ENCODE measurements at regions not wholly inside any gene's neighbourhood (a gene's known extent, or its start where the extent isn't known, plus 50 kb on each side); places are given as distances from the start of the nearest gene placed in this dataset.

DNA sequence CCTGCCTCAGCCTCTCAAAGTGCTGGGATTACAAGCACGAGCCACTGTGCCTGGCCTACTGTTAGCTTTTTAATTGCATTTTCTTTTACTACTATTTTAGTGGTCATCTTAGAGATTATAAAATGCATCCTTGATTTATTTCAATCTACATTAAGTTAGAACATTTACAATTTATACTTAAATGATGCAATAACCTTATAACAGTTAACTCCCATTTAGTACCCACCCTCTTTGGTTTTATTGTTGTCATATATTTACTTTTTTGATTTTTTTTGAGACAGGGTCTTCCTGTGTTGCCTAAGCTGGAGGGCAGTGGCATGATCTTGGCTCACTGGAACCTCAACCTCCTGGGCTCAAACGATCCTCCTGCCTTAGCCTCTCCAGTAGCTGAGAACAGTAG lies 77.3 kb downstream of the PPCDC start:
- Histone ChIP-seq H4K8ac (ENCODE audit: low read depth, low read length) (no peak overlapping the region), H3K9ac (ENCODE audit: low read length) (no peak overlapping the region), H3K18ac (ENCODE audit: low read length) (no peak overlapping the region), H2AK5ac (ENCODE audit: low read length) (no peak overlapping the region), H3K27me3 (ENCODE audit: insufficient read depth, low read length) (no peaks in the 10 kb centered on the region), H3K4me3 (ENCODE audit: low read depth, low read length) (no peak overlapping the region), H3K79me2 (ENCODE audit: control insufficient read depth, insufficient read depth, low read length, poor library complexity) (no peaks in the 10 kb centered on the region), H3K79me1 (ENCODE audit: low read length) (peaks cover 9% of the 10 kb centered on the region), H4K91ac (ENCODE audit: low read depth, low read length) (no peak overlapping the region), H3K4ac (ENCODE audit: low read depth, low read length) (no peak overlapping the region), H3K36me3 (ENCODE audit: control insufficient read depth in 1 of 2, insufficient read depth in 2 of 2, low read length in 2 of 2) (no peaks in the 10 kb centered on the region), H2BK120ac (ENCODE audit: insufficient read depth, low read length, poor library complexity) (no peak overlapping the region), H3K9me3 (ENCODE audit: insufficient read depth, low read depth, low read length) (peaks cover 1% of the 10 kb centered on the region), H3K23ac (ENCODE audit: low read length) (no peak overlapping the region), H2BK12ac (ENCODE audit: low read length) (no peak overlapping the region), H2AFZ (ENCODE audit: insufficient read depth, low read length, poor library complexity) (no peak overlapping the region), H3K27ac (ENCODE audit: low read depth, low read length) (no peak overlapping the region), H4K12ac (ENCODE audit: low read depth, low read length) (no peak overlapping the region), H3K4me1 (ENCODE audit: control insufficient read depth in 1 of 2, insufficient read depth in 2 of 2, low read length in 2 of 2) (peaks cover 7 to 9% of the 10 kb centered on the region in 2 experiments), H3K14ac (ENCODE audit: low read length) (no peak overlapping the region), H2BK5ac (ENCODE audit: low read depth, low read length, poor library complexity) (no peak overlapping the region), H3K4me2 (ENCODE audit: low read length) (no peak overlapping the region)
- DNase-seq: no peak
- no CpG with 5 or more reads among the region's 2 CpGs for WGBS (ENCODE audit: extremely low coverage, insufficient coverage, insufficient read length)

DNA sequence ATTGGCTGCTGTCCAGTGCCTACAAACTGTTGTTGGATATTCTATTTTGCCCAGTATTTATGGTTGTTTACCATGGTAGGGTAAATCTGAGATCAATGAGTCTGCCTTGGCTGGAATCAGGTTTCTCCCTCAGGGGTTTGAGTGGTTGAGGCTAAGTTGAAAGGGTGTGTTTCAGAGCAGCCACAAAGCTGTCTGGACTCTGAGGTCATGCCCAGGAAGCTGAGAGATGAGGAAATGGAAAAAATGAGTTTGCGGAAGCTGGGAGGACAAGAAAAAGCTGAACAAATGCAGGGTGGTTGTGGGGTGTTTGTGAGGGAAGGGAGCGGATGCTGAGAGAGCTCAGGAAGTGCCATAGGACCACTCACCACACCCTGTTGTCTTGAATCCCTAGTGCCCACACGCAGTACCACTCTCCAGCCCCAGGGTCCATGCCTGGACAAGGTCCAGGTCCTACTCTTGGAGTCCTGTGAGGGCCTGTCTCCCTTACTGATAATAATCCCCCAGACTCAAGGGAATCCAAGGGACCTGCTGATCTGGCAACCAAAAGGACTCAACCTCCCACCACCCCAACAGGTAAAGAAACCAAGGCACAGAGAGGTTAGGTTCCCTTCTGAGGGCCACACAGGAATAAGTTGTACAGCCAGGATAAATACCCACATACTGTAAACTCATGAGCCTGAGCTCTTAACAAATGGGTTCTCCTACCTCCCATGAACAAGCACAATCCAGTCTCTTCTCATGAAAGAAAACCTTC lies 81.6 kb downstream of the PPCDC start:
- peak overlapping the region; percentile 25 for H2AK5ac ChIP-seq (ENCODE audit: low read length)
- peaks cover 2% of the 10 kb centered on the region for H3K9me3 ChIP-seq (ENCODE audit: insufficient read depth, low read depth, low read length)
- H3K79me2 ChIP-seq (ENCODE audit: control insufficient read depth, insufficient read depth, low read length, poor library complexity): no peaks in the 10 kb centered on the region
- H3K79me1 ChIP-seq (ENCODE audit: low read length): peaks cover 11% of the 10 kb centered on the region
- no peaks in the 10 kb centered on the region for H3K36me3 ChIP-seq (ENCODE audit: control insufficient read depth in 1 of 2, insufficient read depth in 2 of 2, low read length in 2 of 2)
- H2BK5ac ChIP-seq (ENCODE audit: low read depth, low read length, poor library complexity): peak overlapping the region; percentile 60
- H3K4me1 ChIP-seq (ENCODE audit: control insufficient read depth in 1 of 2, insufficient read depth in 2 of 2, low read length in 2 of 2): peaks cover 7 to 12% of the 10 kb centered on the region in 2 experiments
- no peak overlapping the region for H3K4me2 ChIP-seq (ENCODE audit: low read length)
- H3K14ac ChIP-seq (ENCODE audit: low read length): peak overlapping the region; percentile 74
- H2BK120ac ChIP-seq (ENCODE audit: insufficient read depth, low read length, poor library complexity): peak overlapping the region; percentile 58
- H3K18ac ChIP-seq (ENCODE audit: low read length): peak overlapping the region; percentile 68
- no peaks in the 10 kb centered on the region for H3K27me3 ChIP-seq (ENCODE audit: insufficient read depth, low read length)
- DNase-seq: peak; percentile 81 to 97
- H3K23ac ChIP-seq (ENCODE audit: low read length): no peak overlapping the region
- WGBS (ENCODE audit: extremely low coverage, insufficient coverage, insufficient read length): no CpG with 5 or more reads among the region's 3 CpGs
- H3K9ac ChIP-seq (ENCODE audit: low read length): no peak overlapping the region
- peak overlapping the region; percentile 59 for H3K4ac ChIP-seq (ENCODE audit: low read depth, low read length)
- peak overlapping the region; percentile 36 for H3K27ac ChIP-seq (ENCODE audit: low read depth, low read length)
- peak overlapping the region; percentile 14 for H2AFZ ChIP-seq (ENCODE audit: insufficient read depth, low read length, poor library complexity)
- no peak overlapping the region for H3K4me3 ChIP-seq (ENCODE audit: low read depth, low read length)
- H4K8ac ChIP-seq (ENCODE audit: low read depth, low read length): peak overlapping the region; percentile 69
- H4K12ac ChIP-seq (ENCODE audit: low read depth, low read length): peak overlapping the region; percentile 13
- peak overlapping the region; percentile 76 for H2BK12ac ChIP-seq (ENCODE audit: low read length)
- peak overlapping the region; percentile 85 for H4K91ac ChIP-seq (ENCODE audit: low read depth, low read length)

DNA sequence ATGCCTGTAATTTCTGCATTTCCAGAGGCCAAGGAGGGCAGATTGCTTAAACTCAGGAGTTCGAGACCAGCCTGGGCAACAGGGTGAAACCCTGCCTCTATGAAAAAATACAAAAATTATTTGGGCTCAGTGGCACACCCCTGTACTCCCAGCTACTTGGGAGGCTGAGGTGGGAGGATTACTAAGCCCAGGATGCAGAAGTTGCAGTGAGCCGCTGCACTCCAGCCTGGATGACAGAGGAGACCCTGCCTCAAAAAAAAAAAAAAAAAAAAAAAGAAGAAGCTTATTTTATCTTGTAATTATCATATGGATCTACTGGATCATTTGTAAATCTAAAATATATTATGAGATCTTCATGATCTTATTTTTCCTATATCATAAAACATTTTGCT lies 84.1 kb downstream of the PPCDC start:
- no peaks in the 10 kb centered on the region for H3K36me3 ChIP-seq (ENCODE audit: control insufficient read depth in 1 of 2, insufficient read depth in 2 of 2, low read length in 2 of 2)
- H3K9me3 ChIP-seq (ENCODE audit: insufficient read depth, low read depth, low read length): peaks cover 2% of the 10 kb centered on the region
- H4K12ac ChIP-seq (ENCODE audit: low read depth, low read length): no peak overlapping the region
- H3K23ac ChIP-seq (ENCODE audit: low read length): no peak overlapping the region
- H3K4me1 ChIP-seq (ENCODE audit: control insufficient read depth in 1 of 2, insufficient read depth in 2 of 2, low read length in 2 of 2): peaks cover 7 to 12% of the 10 kb centered on the region in 2 experiments
- no peak overlapping the region for H3K4me2 ChIP-seq (ENCODE audit: low read length)
- no CpG with 5 or more reads among the region's 2 CpGs for whole genome bisulfite sequencing (ENCODE audit: extremely low coverage, insufficient coverage, insufficient read length)
- H3K4ac ChIP-seq (ENCODE audit: low read depth, low read length): no peak overlapping the region
- no peak overlapping the region for H3K14ac ChIP-seq (ENCODE audit: low read length)
- no peak for DNase-seq
- H4K8ac ChIP-seq (ENCODE audit: low read depth, low read length): no peak overlapping the region
- H3K4me3 ChIP-seq (ENCODE audit: low read depth, low read length): no peak overlapping the region
- no peaks in the 10 kb centered on the region for H3K79me2 ChIP-seq (ENCODE audit: control insufficient read depth, insufficient read depth, low read length, poor library complexity)
- peaks cover 11% of the 10 kb centered on the region for H3K79me1 ChIP-seq (ENCODE audit: low read length)
- no peak overlapping the region for H3K18ac ChIP-seq (ENCODE audit: low read length)
- no peak overlapping the region for H2AFZ ChIP-seq (ENCODE audit: insufficient read depth, low read length, poor library complexity)
- no peak overlapping the region for H3K9ac ChIP-seq (ENCODE audit: low read length)
- no peak overlapping the region for H4K91ac ChIP-seq (ENCODE audit: low read depth, low read length)
- no peak overlapping the region for H2BK120ac ChIP-seq (ENCODE audit: insufficient read depth, low read length, poor library complexity)
- no peak overlapping the region for H2AK5ac ChIP-seq (ENCODE audit: low read length)
- H3K27me3 ChIP-seq (ENCODE audit: insufficient read depth, low read length): no peaks in the 10 kb centered on the region
- H3K27ac ChIP-seq (ENCODE audit: low read depth, low read length): no peak overlapping the region
- no peak overlapping the region for H2BK12ac ChIP-seq (ENCODE audit: low read length)
- H2BK5ac ChIP-seq (ENCODE audit: low read depth, low read length, poor library complexity): no peak overlapping the region

DNA sequence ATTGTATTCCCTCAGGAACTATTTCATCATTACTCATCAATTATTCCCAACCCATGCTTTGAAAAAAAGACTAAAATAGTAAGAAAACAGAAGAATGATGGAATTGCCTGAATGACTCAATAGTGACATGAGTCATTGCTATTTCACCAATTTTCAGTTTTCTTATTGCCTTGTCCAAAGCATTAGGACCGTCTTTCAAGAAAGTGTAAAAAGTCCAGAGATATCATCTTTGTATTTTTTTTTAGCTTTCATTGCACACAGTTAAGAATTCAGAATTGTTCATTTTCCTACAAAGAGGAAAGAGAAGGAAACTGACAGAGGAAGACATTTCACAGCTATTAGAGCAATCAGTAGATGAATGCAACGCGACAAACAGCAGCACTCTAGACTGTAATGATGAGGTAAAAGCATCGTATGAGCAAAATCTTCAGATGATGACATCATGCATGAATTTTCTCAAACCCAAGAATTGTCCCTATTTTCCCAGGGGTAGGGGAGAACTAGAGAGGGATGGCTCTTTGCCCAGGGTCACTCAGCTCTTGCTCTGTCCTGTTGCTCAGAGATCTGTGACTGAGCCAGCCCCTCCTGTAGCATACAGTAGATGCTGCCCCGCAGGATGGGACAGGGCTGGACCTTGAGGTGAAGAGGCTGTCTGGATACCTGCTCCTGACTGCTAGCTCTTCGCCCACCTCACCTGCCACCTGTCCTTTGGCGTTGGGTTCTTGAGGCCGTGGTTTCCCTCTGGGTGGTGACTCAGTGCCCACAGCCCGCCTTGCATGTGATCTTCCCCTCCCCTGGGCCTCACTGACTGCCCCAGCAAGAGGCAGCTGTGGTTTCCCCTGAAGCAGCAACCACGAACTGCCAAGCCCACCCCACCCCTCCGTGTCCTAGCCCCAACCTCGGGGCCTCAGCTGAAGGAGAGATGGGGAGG lies 84.8 kb downstream of the PPCDC start:
- H3K27me3 ChIP-seq (ENCODE audit: insufficient read depth, low read length): no peaks in the 10 kb centered on the region
- H3K9ac ChIP-seq (ENCODE audit: low read length): no peak overlapping the region
- H2BK5ac ChIP-seq (ENCODE audit: low read depth, low read length, poor library complexity): no peak overlapping the region
- DNase-seq: peak; percentile 89 to 99
- no peak overlapping the region for H4K8ac ChIP-seq (ENCODE audit: low read depth, low read length)
- H4K91ac ChIP-seq (ENCODE audit: low read depth, low read length): no peak overlapping the region
- H2BK120ac ChIP-seq (ENCODE audit: insufficient read depth, low read length, poor library complexity): no peak overlapping the region
- H2AK5ac ChIP-seq (ENCODE audit: low read length): peak overlapping the region; percentile 18
- H2AFZ ChIP-seq (ENCODE audit: insufficient read depth, low read length, poor library complexity): no peak overlapping the region
- peaks cover 7 to 12% of the 10 kb centered on the region in 2 experiments for H3K4me1 ChIP-seq (ENCODE audit: control insufficient read depth in 1 of 2, insufficient read depth in 2 of 2, low read length in 2 of 2)
- no peak overlapping the region for H3K23ac ChIP-seq (ENCODE audit: low read length)
- peaks cover 2% of the 10 kb centered on the region for H3K9me3 ChIP-seq (ENCODE audit: insufficient read depth, low read depth, low read length)
- H3K14ac ChIP-seq (ENCODE audit: low read length): peak overlapping the region; percentile 31
- H3K79me1 ChIP-seq (ENCODE audit: low read length): peaks cover 11% of the 10 kb centered on the region
- no peak overlapping the region for H4K12ac ChIP-seq (ENCODE audit: low read depth, low read length)
- whole genome bisulfite sequencing (ENCODE audit: extremely low coverage, insufficient coverage, insufficient read length): no CpG with 5 or more reads among the region's 12 CpGs
- H3K27ac ChIP-seq (ENCODE audit: low read depth, low read length): no peak overlapping the region
- peak overlapping the region; percentile 37 for H2BK12ac ChIP-seq (ENCODE audit: low read length)
- H3K18ac ChIP-seq (ENCODE audit: low read length): no peak overlapping the region
- no peak overlapping the region for H3K4me2 ChIP-seq (ENCODE audit: low read length)
- no peak overlapping the region for H3K4me3 ChIP-seq (ENCODE audit: low read depth, low read length)
- no peaks in the 10 kb centered on the region for H3K79me2 ChIP-seq (ENCODE audit: control insufficient read depth, insufficient read depth, low read length, poor library complexity)
- H3K36me3 ChIP-seq (ENCODE audit: control insufficient read depth in 1 of 2, insufficient read depth in 2 of 2, low read length in 2 of 2): no peaks in the 10 kb centered on the region
- H3K4ac ChIP-seq (ENCODE audit: low read depth, low read length): no peak overlapping the region
